HEK293T (cell line): ENCODE measurements at regions not wholly inside any gene's neighbourhood (a gene's known extent, or its start where the extent isn't known, plus 50 kb on each side); places are given as distances from the start of the nearest gene placed in this dataset.

Source experiments
- ARNT ChIP-seq: fragments of 450-650 bp; IDR thresholded peaks from 2 replicates; pipeline ENCODE4 v1.6.1; 2017; ENCODE audit warnings: mild to moderate bottlenecking
- BHLHE40 ChIP-seq: fragments of 450-650 bp; IDR thresholded peaks from 2 replicates; pipeline ENCODE4 v1.6.1; 2016; ENCODE audit warnings: mild to moderate bottlenecking, moderate library complexity, borderline replicate concordance
- CTBP1 ChIP-seq: fragments of 450-650 bp; IDR thresholded peaks from 2 replicates; pipeline ENCODE4 v1.6.1; 2016; ENCODE audit warnings: borderline replicate concordance
- ELF4 ChIP-seq: fragments of 450-650 bp; IDR thresholded peaks from 2 replicates; pipeline ENCODE4 v1.6.1; 2017; ENCODE audit warnings: antibody characterized with exemption
- FOXA1 ChIP-seq: fragments of 450-650 bp; IDR thresholded peaks from 2 replicates; pipeline ENCODE4 v1.6.1; 2016; ENCODE audit warnings: mild to moderate bottlenecking
- SP1 ChIP-seq: fragments of 450-650 bp; IDR thresholded peaks from 2 replicates; pipeline ENCODE4 v1.6.1; 2017
- SUZ12 ChIP-seq: fragments of 450-650 bp; IDR thresholded peaks from 2 replicates; pipeline ENCODE4 v1.6.1; 2016; ENCODE audit warnings: mild to moderate bottlenecking
- TARDBP ChIP-seq: fragments of 450-650 bp; IDR thresholded peaks from 2 replicates; pipeline ENCODE4 v1.6.1; 2016

- TF ChIP-seq ARNT: no peak
- no peak for TF ChIP-seq ELF4
- TF ChIP-seq SUZ12: no peak
- no peak for TF ChIP-seq SP1
- no peak for TF ChIP-seq BHLHE40
- TF ChIP-seq CTBP1: no peak
- no peak for TF ChIP-seq TARDBP
- no peak for TF ChIP-seq FOXA1
Measured at GRCh38 chr18:66873899-66874298, 270.0 kb upstream of the CDH19 start.
